ENCODE measurements at regions not wholly inside any gene's neighbourhood (a gene's known extent, or its start where the extent isn't known, plus 50 kb on each side); places are given as distances from the start of the nearest gene placed in this dataset.

DNA sequence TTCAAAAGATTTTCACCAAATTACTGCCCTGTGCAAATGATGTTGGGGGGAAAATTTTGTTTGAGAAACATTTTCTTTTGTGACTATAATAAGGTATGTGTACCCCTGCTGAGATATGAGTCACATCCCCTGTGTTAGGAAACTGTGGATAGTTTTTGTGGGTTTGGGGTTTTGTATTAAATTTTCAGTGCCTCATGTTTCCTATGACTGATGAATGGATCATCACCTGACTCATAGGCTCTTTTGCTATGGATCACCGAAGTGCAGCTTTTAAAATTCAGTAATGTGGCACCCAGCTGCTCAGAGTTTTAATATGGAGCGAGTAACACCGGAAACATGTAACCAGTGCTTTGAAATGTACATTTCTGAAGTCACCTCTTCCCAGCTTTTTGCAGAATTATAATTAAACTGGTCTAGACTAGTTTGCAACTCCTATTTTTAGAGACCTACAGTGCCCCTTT lies 167.4 kb upstream of the HMGA2 start:
- no peak overlapping the region for H3K4me3 ChIP-seq (ENCODE audit: severe bottlenecking)
- TF ChIP-seq, protein P1, sequence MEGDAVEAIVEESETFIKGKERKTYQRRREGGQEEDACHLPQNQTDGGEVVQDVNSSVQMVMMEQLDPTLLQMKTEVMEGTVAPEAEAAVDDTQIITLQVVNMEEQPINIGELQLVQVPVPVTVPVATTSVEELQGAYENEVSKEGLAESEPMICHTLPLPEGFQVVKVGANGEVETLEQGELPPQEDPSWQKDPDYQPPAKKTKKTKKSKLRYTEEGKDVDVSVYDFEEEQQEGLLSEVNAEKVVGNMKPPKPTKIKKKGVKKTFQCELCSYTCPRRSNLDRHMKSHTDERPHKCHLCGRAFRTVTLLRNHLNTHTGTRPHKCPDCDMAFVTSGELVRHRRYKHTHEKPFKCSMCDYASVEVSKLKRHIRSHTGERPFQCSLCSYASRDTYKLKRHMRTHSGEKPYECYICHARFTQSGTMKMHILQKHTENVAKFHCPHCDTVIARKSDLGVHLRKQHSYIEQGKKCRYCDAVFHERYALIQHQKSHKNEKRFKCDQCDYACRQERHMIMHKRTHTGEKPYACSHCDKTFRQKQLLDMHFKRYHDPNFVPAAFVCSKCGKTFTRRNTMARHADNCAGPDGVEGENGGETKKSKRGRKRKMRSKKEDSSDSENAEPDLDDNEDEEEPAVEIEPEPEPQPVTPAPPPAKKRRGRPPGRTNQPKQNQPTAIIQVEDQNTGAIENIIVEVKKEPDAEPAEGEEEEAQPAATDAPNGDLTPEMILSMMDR (IDR thresholded peaks at IDR 0.05; ENCODE audit: poor library complexity, severe bottlenecking), result no peak
- ATAC-seq (ENCODE audit: low read depth) (peak; percentile 92), DNase-seq (ENCODE audit: low spot score) (no peak)
- H3K4me1 ChIP-seq (ENCODE audit: insufficient read depth, poor library complexity, severe bottlenecking), result peaks cover 38% of the 10 kb centered on the region
- no peaks in the 10 kb centered on the region for H3K36me3 ChIP-seq (ENCODE audit: low read depth)
- no peaks in the 10 kb centered on the region for H3K9me3 ChIP-seq (ENCODE audit: severe bottlenecking)
- no peaks in the 10 kb centered on the region for H3K27me3 ChIP-seq (ENCODE audit: insufficient read depth, poor library complexity, severe bottlenecking)
- H3K27ac ChIP-seq (ENCODE audit: poor library complexity, severe bottlenecking), result peak overlapping the region; percentile 100

DNA sequence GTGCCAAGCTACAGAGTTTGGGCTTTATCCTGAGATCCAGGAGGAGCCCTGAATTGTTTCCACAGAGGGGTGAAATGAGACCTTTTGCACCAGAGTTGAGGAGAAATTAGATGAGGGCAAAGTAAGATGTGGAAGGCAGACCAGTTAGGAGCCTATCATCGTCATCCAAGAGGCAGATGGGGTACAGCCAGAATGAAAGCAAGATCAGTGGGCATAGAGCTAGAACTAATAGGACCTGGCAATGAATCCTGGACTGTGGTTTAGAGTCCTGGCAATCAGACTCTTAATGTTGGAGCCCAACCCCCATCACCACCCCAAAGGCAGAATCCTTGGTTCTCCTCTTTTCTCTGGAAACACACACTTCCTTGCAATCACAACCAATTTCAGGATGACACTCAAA lies 166.6 kb upstream of the HMGA2 start:
- peaks cover 38% of the 10 kb centered on the region for H3K4me1 ChIP-seq (ENCODE audit: insufficient read depth, poor library complexity, severe bottlenecking)
- TF ChIP-seq, protein P1 (IDR thresholded peaks at IDR 0.05; ENCODE audit: poor library complexity, severe bottlenecking), result no peak
- no peak overlapping the region for H3K4me3 ChIP-seq (ENCODE audit: severe bottlenecking)
- no peaks in the 10 kb centered on the region for H3K27me3 ChIP-seq (ENCODE audit: insufficient read depth, poor library complexity, severe bottlenecking)
- peak overlapping the region; percentile 100 for H3K27ac ChIP-seq (ENCODE audit: poor library complexity, severe bottlenecking)
- H3K36me3 ChIP-seq (ENCODE audit: low read depth), result no peaks in the 10 kb centered on the region
- no peak for DNase-seq (ENCODE audit: low spot score)
- ATAC-seq (ENCODE audit: low read depth), result no peak
- no peaks in the 10 kb centered on the region for H3K9me3 ChIP-seq (ENCODE audit: severe bottlenecking)

DNA sequence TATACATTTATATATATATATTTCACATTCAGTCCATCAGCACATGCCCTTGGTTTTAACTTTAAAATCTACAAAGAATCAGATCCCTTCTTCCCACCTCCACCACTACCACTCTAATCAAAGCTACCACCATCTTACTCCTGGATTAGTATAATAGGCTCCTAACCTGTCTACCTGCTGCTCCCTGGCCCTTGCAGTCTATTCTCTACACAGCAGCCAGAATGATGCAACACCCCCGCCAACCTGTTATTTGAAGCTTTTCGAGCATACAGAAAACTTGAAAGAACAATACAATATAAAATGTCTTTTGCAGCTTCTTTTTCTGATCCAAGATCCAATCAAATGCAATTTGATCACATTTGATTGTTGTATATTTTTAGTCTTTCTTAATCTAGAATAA lies 165.9 kb upstream of the HMGA2 start:
- no peak for ATAC-seq (ENCODE audit: low read depth)
- no peaks in the 10 kb centered on the region for H3K27me3 ChIP-seq (ENCODE audit: insufficient read depth, poor library complexity, severe bottlenecking)
- TF ChIP-seq, protein P1 (IDR thresholded peaks at IDR 0.05; ENCODE audit: poor library complexity, severe bottlenecking), result no peak
- peaks cover 38% of the 10 kb centered on the region for H3K4me1 ChIP-seq (ENCODE audit: insufficient read depth, poor library complexity, severe bottlenecking)
- no peaks in the 10 kb centered on the region for H3K36me3 ChIP-seq (ENCODE audit: low read depth)
- peak overlapping the region; percentile 100 for H3K27ac ChIP-seq (ENCODE audit: poor library complexity, severe bottlenecking)
- no peak for DNase-seq (ENCODE audit: low spot score)
- no peaks in the 10 kb centered on the region for H3K9me3 ChIP-seq (ENCODE audit: severe bottlenecking)
- H3K4me3 ChIP-seq (ENCODE audit: severe bottlenecking), result no peak overlapping the region

DNA sequence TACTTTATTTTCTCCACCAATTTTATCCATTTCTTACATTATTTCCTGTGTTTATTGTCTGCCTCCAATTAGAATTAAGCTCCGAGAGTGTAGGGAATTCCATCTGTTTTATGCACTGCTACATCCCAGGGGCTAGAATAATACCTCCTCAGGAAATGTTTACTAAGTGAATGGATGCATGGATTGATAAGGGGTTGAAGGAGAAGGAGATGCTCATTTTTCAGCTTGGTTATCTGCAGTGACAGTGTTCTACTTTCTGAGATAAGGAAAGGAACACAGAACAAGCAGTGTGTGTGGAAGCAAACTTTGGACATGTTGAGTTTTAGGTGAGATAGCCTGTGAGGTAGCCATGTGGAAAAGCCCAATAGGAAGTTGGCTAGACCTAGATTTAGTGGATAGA lies 164.6 kb upstream of the HMGA2 start:
- Histone ChIP-seq H3K36me3 (ENCODE audit: low read depth) (no peaks in the 10 kb centered on the region), H3K4me3 (ENCODE audit: severe bottlenecking) (no peak overlapping the region), H3K9me3 (ENCODE audit: severe bottlenecking) (no peaks in the 10 kb centered on the region), H3K4me1 (ENCODE audit: insufficient read depth, poor library complexity, severe bottlenecking) (peaks cover 36% of the 10 kb centered on the region), H3K27ac (ENCODE audit: poor library complexity, severe bottlenecking) (peak overlapping the region; percentile 100), H3K27me3 (ENCODE audit: insufficient read depth, poor library complexity, severe bottlenecking) (no peaks in the 10 kb centered on the region)
- ATAC-seq (ENCODE audit: low read depth), result no peak
- no peak for DNase-seq (ENCODE audit: low spot score)
- TF ChIP-seq, protein P1 (IDR thresholded peaks at IDR 0.05; ENCODE audit: poor library complexity, severe bottlenecking), result no peak

DNA sequence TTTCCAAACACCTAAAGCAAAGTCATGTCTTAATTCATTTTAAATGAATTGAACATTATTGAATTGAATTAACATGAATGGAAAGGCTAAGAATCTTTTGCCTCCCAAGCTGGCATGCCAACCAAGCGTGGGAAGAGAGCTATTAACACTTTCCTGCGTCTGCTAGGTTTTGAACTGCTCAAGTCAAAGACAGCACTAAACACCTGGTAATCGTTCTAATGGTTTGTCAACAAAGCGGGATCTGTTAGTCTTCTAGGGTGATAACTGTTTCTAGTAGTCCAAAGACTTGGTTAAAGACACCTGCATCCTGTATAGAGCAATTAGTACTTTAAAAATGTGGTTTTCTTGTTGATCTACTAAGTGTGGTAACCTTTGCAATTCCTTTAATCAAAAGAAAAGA lies 164.2 kb upstream of the HMGA2 start:
- Histone ChIP-seq H3K36me3 (ENCODE audit: low read depth) (no peaks in the 10 kb centered on the region), H3K4me1 (ENCODE audit: insufficient read depth, poor library complexity, severe bottlenecking) (peaks cover 32% of the 10 kb centered on the region), H3K4me3 (ENCODE audit: severe bottlenecking) (no peak overlapping the region), H3K27ac (ENCODE audit: poor library complexity, severe bottlenecking) (peak overlapping the region; percentile 100), H3K9me3 (ENCODE audit: severe bottlenecking) (no peaks in the 10 kb centered on the region), H3K27me3 (ENCODE audit: insufficient read depth, poor library complexity, severe bottlenecking) (no peaks in the 10 kb centered on the region)
- ATAC-seq (ENCODE audit: low read depth) (no peak), DNase-seq (ENCODE audit: low spot score) (no peak)
- TF ChIP-seq, protein P1 (IDR thresholded peaks at IDR 0.05; ENCODE audit: poor library complexity, severe bottlenecking), result no peak

Measured in RWPE2 (cell line).